HEK293 (cell line): ENCODE measurements at regions not wholly inside any gene's neighbourhood (a gene's known extent, or its start where the extent isn't known, plus 50 kb on each side); places are given as distances from the start of the nearest gene placed in this dataset.

ENCODE experiments used
- CTCF ChIA-PET: fragments of 350-600 bp; formaldehyde crosslinking; extraction: SDS; loops from one replicate; lab custom pipeline; 2021; ENCODE audit warnings: antibody characterized with exemption; lab: Yijun Ruan, JAX
- POLR2A ChIA-PET: fragments of 300-600 bp; formaldehyde crosslinking; extraction: SDS; loops from one replicate; lab custom pipeline; 2020; ENCODE audit warnings: antibody characterized with exemption, inconsistent platforms; lab: Yijun Ruan, JAX
- H3K27ac ChIP-seq: fragments of 200-500 bp; sonication (Bioruptor generic); 2 replicates; pipeline ENCODE4 v1.5.1; 2014; ENCODE audit warnings: low read depth, low read length, control low read depth, inconsistent platforms; ENCODE audit errors: extremely low read depth
- H3K36me3 ChIP-seq, 2 experiments: fragments of 200-500 bp in 1 of 2; sonication (Bioruptor generic) in 1 of 2; 1 replicate in 1 of 2; 2 replicates in 1 of 2; pipeline ENCODE4 v1.5.1; 2014 to 2017; ENCODE audit warnings: inconsistent platforms in 2 of 2, low read length in 2 of 2; ENCODE audit not compliant: control insufficient read depth in 2 of 2, insufficient read depth in 1 of 2
- H3K4me1 ChIP-seq: fragments of 200-500 bp; sonication (Bioruptor generic); 2 replicates; pipeline ENCODE4 v1.5.1; 2014; ENCODE audit warnings: mild to moderate bottlenecking, low read length, inconsistent platforms; ENCODE audit not compliant: control insufficient read depth, insufficient read depth
- H3K4me3 ChIP-seq: 2 replicates; pipeline ENCODE4 v1.5.1; 2011; ENCODE audit warnings: low read depth, mild to moderate bottlenecking, control low read depth, low read length, moderate library complexity
- H3K9me3 ChIP-seq: fragments of 200-500 bp; sonication (Bioruptor generic); 2 replicates; pipeline ENCODE4 v1.5.1; 2014; ENCODE audit warnings: low read depth, low read length, inconsistent platforms; ENCODE audit not compliant: control insufficient read depth, insufficient read depth
- FEZF1 ChIP-seq: fragments of 450-650 bp; formaldehyde crosslinking; IDR thresholded peaks from 2 replicates; pipeline ENCODE4 v1.5.1; 2016; ENCODE audit warnings: missing biosample characterization, missing genetic modification characterization
- HOXD13 ChIP-seq: sonication (generic); formaldehyde crosslinking; IDR thresholded peaks from 2 replicates; pipeline ENCODE4 v1.8.0; 2022; ENCODE audit warnings: missing genetic modification reagents, borderline replicate concordance
- MEIS1 ChIP-seq: sonication (generic); formaldehyde crosslinking; IDR thresholded peaks from 2 replicates; pipeline ENCODE4 v1.8.1; 2022; ENCODE audit warnings: missing genetic modification reagents, mild to moderate bottlenecking, borderline replicate concordance
- PRDM4 ChIP-seq: fragments of 450-650 bp; formaldehyde crosslinking; IDR thresholded peaks from 2 replicates; pipeline ENCODE4 v1.5.1; 2017; ENCODE audit warnings: missing biosample characterization, missing genetic modification characterization
- SP3 ChIP-seq: fragments of 450-650 bp; formaldehyde crosslinking; IDR thresholded peaks from 2 replicates; pipeline ENCODE4 v1.5.1; 2016; ENCODE audit warnings: missing biosample characterization, missing genetic modification characterization
- TRIM28 ChIP-seq: IDR thresholded peaks from 2 replicates; pipeline ENCODE4 v1.6.1; 2011; ENCODE audit warnings: low read length, control low read depth, borderline replicate concordance
- WT1 ChIP-seq: fragments of 450-650 bp; formaldehyde crosslinking; IDR thresholded peaks from 2 replicates; pipeline ENCODE4 v1.5.1; 2016; ENCODE audit warnings: missing biosample characterization, missing genetic modification characterization
- ZBTB20 ChIP-seq: fragments of 450-650 bp; formaldehyde crosslinking; IDR thresholded peaks from 2 replicates; pipeline ENCODE4 v1.5.1; 2016; ENCODE audit warnings: missing biosample characterization, missing genetic modification characterization
- ZNF157 ChIP-seq: fragments of 450-650 bp; formaldehyde crosslinking; IDR thresholded peaks from 2 replicates; pipeline ENCODE4 v1.5.1; 2016; ENCODE audit warnings: missing biosample characterization, missing genetic modification characterization
- ZNF169 ChIP-seq: fragments of 450-650 bp; formaldehyde crosslinking; IDR thresholded peaks from 2 replicates; pipeline ENCODE4 v1.5.1; 2016; ENCODE audit warnings: missing biosample characterization, missing genetic modification characterization
- ZNF221 ChIP-seq: fragments of 450-650 bp; formaldehyde crosslinking; IDR thresholded peaks from 2 replicates; pipeline ENCODE4 v1.5.1; 2017; ENCODE audit warnings: missing biosample characterization, missing genetic modification characterization, borderline replicate concordance
- ZNF23 ChIP-seq: fragments of 450-650 bp; formaldehyde crosslinking; IDR thresholded peaks from 2 replicates; pipeline ENCODE4 v1.5.1; 2016; ENCODE audit warnings: missing biosample characterization, missing genetic modification characterization, borderline replicate concordance
- ZNF391 ChIP-seq: fragments of 450-650 bp; formaldehyde crosslinking; IDR thresholded peaks from 2 replicates; pipeline ENCODE4 v1.5.1; 2016; ENCODE audit warnings: low read depth, missing biosample characterization, missing genetic modification characterization, borderline replicate concordance
- ZSCAN30 ChIP-seq: fragments of 450-650 bp; IDR thresholded peaks from 2 replicates; pipeline ENCODE4 v1.5.1; 2018; ENCODE audit warnings: missing biosample characterization, mild to moderate bottlenecking, missing genetic modification characterization, moderate library complexity
- TF ChIP-seq, protein P1 (sequence below): sonication (generic); formaldehyde crosslinking; IDR thresholded peaks from 2 replicates; pipeline ENCODE4 v1.8.1; 2022; ENCODE audit warnings: mild to moderate bottlenecking, moderate library complexity, missing genetic modification reagents
- TF ChIP-seq, protein P2 (sequence below): fragments of 450-650 bp; formaldehyde crosslinking; IDR thresholded peaks from 2 replicates; pipeline ENCODE4 v1.5.1; 2017; ENCODE audit warnings: missing biosample characterization, missing genetic modification characterization

DNA sequence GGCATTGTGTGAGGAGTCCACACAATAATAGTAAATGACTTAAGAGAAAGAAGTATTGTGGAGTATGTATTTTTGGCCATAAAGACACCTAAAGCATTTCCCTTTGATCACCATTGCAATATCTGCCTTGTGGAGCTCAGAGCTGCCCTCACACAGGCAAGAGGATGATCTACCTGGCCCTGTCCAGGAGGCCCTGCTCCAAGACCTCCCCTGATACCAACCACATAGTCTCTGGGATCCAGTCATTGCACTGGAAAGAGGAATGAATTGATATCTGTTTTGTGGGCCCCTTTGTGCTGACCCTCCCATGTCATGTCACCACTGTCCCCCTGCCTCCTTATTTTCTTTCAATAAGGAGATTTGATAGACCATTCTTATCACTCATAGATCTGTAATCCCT, 430.6 kb upstream of the TNP1 start (continued):
- TF ChIP-seq SP3 (tag by site-specific recombination), result no peak
- no peak for TF ChIP-seq ZNF23 (tag by site-specific recombination)

GRCh38 chr2:217289907-217290280, 430.0 kb upstream of the TNP1 start:
- Histone ChIP-seq H3K4me3 (no peak overlapping the region), H3K36me3 (no peaks in the 10 kb centered on the region)
- CTCF ChIA-PET, result interaction anchor here (0.7 kb wide), 1 partner anchor 25 kb away, joined by 4 read pairs; no protein-coding TSS in a partner anchor
- TF ChIP-seq MEIS1 (CRISPR knock-in tag), result peak; percentile 97
- 0 out of 2 replicates have a peak, but pooled peaks have one; percentile 16 for TF ChIP-seq HOXD13 (CRISPR knock-in tag)
- 0 out of 2 replicates have a peak, but pooled peaks have one; percentile 31 for TF ChIP-seq FEZF1 (tag by site-specific recombination)
- no peak for TF ChIP-seq ZNF169 (tag by site-specific recombination)
- TF ChIP-seq, protein P1, sequence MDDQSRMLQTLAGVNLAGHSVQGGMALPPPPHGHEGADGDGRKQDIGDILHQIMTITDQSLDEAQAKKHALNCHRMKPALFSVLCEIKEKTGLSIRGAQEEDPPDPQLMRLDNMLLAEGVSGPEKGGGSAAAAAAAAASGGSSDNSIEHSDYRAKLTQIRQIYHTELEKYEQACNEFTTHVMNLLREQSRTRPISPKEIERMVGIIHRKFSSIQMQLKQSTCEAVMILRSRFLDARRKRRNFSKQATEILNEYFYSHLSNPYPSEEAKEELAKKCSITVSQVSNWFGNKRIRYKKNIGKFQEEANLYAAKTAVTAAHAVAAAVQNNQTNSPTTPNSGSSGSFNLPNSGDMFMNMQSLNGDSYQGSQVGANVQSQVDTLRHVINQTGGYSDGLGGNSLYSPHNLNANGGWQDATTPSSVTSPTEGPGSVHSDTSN (CRISPR knock-in tag), result 0 out of 2 replicates have a peak, but pooled peaks have one; percentile 60
- peak; percentile 86 for TF ChIP-seq TRIM28
- TF ChIP-seq WT1 (tag by site-specific recombination), result peak; percentile 64; the same call in 1 of the 2 replicates
- TF ChIP-seq ZNF391, result no peak
- TF ChIP-seq PRDM4 (tag by site-specific recombination), result no peak
- TF ChIP-seq, all 188 proteins: peak for 6
- no peaks in the 10 kb centered on the region for H3K9me3 ChIP-seq
- H3K27ac ChIP-seq, result peak overlapping the region; percentile 57
- POLR2A ChIA-PET, result interaction anchor here (0.7 kb wide), 1 partner anchor 36 kb away, joined by 3 read pairs; no protein-coding TSS in a partner anchor
- peaks cover 16% of the 10 kb centered on the region for H3K4me1 ChIP-seq

DNA sequence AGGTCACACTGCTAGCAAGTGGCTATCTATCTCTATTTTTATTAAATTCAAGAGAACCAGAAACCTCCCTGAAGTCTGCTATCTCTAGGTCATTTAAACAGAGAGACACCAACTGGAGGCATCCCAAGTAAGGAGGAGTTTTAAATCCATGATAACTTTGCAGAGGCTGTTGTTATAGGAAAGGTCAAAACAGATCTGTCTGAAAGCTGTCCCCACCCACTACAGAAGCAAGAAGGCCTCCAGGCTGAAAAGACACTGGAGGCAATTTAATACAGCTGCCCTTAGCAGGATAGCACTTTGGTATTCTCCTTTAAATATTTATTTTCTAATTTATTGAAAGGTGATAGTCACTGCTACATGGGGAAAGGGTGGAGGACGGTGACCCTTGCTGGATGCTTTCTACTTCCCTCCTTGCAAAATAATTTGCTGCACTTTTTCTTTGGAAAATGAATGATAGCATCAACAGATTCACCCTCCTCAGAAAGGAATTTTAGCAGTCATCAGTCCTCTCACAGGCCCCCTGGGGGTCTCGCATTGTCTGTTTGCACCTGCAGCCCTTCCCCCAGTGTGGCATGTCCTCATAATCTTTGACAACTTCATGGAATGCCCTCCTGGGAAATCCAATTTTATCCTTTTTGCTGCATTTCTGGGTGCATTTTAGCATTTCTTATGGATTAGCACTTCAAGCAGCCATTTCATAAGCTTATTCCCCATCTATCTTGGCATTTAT, 429.5 kb upstream of the TNP1 start:
- ChIA-PET POLR2A (interaction anchor here (0.7 kb wide), 1 partner anchor 37 kb away, joined by 3 read pairs; no protein-coding TSS in a partner anchor), CTCF (interaction anchor here (0.7 kb wide), 1 partner anchor 26 kb away, joined by 4 read pairs; no protein-coding TSS in a partner anchor)
- Histone ChIP-seq H3K36me3 (no peaks in the 10 kb centered on the region), H3K27ac (peak overlapping the region; percentile 57), H3K4me3 (no peak overlapping the region), H3K4me1 (peaks cover 16% of the 10 kb centered on the region), H3K9me3 (no peaks in the 10 kb centered on the region)
- TF ChIP-seq ZBTB20 (no peak), ZSCAN30 (tag by site-specific recombination) (no peak), ZNF157 (tag by site-specific recombination) (no peak), ZNF221 (tag by site-specific recombination) (no peak), ZNF23 (tag by site-specific recombination) (no peak)
- TF ChIP-seq, protein P2, sequence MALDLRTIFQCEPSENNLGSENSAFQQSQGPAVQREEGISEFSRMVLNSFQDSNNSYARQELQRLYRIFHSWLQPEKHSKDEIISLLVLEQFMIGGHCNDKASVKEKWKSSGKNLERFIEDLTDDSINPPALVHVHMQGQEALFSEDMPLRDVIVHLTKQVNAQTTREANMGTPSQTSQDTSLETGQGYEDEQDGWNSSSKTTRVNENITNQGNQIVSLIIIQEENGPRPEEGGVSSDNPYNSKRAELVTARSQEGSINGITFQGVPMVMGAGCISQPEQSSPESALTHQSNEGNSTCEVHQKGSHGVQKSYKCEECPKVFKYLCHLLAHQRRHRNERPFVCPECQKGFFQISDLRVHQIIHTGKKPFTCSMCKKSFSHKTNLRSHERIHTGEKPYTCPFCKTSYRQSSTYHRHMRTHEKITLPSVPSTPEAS (tag by site-specific recombination), result no peak
